Osteoblast (primary cell): ENCODE measurements at regions not wholly inside any gene's neighbourhood (a gene's known extent, or its start where the extent isn't known, plus 50 kb on each side); places are given as distances from the start of the nearest gene placed in this dataset.
"Not testable (repeated sequence)": the region's sequence is repeated elsewhere in the genome, so short reads cannot be mapped to it uniquely, and the experiment has no call there.

Source experiments
- DNase-seq: peaks from one replicate; pipeline ENCODE4 v3.0.0; 2011; ENCODE audit warnings: low spot score, mixed read lengths; ENCODE audit not compliant: insufficient read length; ENCODE audit errors: missing footprints
- H2AFZ ChIP-seq: 2 replicates; pipeline ENCODE4 v1.6.0; 2011; ENCODE audit warnings: mild to moderate bottlenecking, low read length
- H3K27ac ChIP-seq: 2 replicates; pipeline ENCODE4 v1.5.1; 2011; ENCODE audit warnings: mild to moderate bottlenecking, low read depth, low read length, moderate library complexity
- H3K27me3 ChIP-seq: 2 replicates; pipeline ENCODE4 v1.6.0; 2012; ENCODE audit warnings: mild to moderate bottlenecking, control low read depth, inconsistent platforms, low read length, moderate library complexity; ENCODE audit not compliant: insufficient read depth
- H3K36me3 ChIP-seq: 2 replicates; pipeline ENCODE4 v1.5.1; 2011; ENCODE audit warnings: mild to moderate bottlenecking, low read length, control low read depth, moderate library complexity; ENCODE audit not compliant: insufficient read depth
- H3K4me1 ChIP-seq: 2 replicates; pipeline ENCODE4 v1.5.1; 2011; ENCODE audit warnings: mild to moderate bottlenecking, low read length, control low read depth, moderate library complexity; ENCODE audit not compliant: insufficient read depth
- H3K4me2 ChIP-seq: 2 replicates; pipeline ENCODE4 v1.6.0; 2011; ENCODE audit warnings: mild to moderate bottlenecking, low read length; ENCODE audit not compliant: insufficient read depth
- H3K4me3 ChIP-seq: fragments of 200-600 bp; sonication (generic); 3 replicates; pipeline ENCODE4 v1.5.1; 2012; ENCODE audit warnings: mild to moderate bottlenecking, low read length, inconsistent platforms; ENCODE audit not compliant: insufficient read depth
- H3K79me2 ChIP-seq: 2 replicates; pipeline ENCODE4 v1.6.0; 2012; ENCODE audit warnings: mild to moderate bottlenecking, low read length, control low read depth, inconsistent platforms; ENCODE audit not compliant: insufficient read depth
- H3K9me3 ChIP-seq: 2 replicates; pipeline ENCODE4 v1.5.1; 2011; ENCODE audit warnings: low read depth, low read length, control low read depth
- H4K20me1 ChIP-seq: 2 replicates; pipeline ENCODE4 v1.6.0; 2012; ENCODE audit warnings: mild to moderate bottlenecking, low read length, control low read depth; ENCODE audit not compliant: insufficient read depth
- TF ChIP-seq, protein P1 (sequence below): IDR thresholded peaks from 2 replicates; pipeline ENCODE4 v1.5.1; 2011; ENCODE audit warnings: mild to moderate bottlenecking, low read depth, low read length, moderate library complexity; ENCODE audit errors: extremely low read depth

GRCh38 chr20:17822540-17823408, 123.0 kb downstream of the BANF2 start:
- Histone ChIP-seq H3K9me3 (no peaks in the 10 kb centered on the region), H3K36me3 (no peaks in the 10 kb centered on the region), H3K4me3 (no peak overlapping the region), H2AFZ (no peak overlapping the region), H3K79me2 (no peaks in the 10 kb centered on the region), H3K4me1 (peaks cover 12% of the 10 kb centered on the region), H3K27ac (no peak overlapping the region), H4K20me1 (no peaks in the 10 kb centered on the region), H3K4me2 (no peak overlapping the region), H3K27me3 (no peaks in the 10 kb centered on the region)
- DNase-seq, result no peak
- TF ChIP-seq, protein P1, sequence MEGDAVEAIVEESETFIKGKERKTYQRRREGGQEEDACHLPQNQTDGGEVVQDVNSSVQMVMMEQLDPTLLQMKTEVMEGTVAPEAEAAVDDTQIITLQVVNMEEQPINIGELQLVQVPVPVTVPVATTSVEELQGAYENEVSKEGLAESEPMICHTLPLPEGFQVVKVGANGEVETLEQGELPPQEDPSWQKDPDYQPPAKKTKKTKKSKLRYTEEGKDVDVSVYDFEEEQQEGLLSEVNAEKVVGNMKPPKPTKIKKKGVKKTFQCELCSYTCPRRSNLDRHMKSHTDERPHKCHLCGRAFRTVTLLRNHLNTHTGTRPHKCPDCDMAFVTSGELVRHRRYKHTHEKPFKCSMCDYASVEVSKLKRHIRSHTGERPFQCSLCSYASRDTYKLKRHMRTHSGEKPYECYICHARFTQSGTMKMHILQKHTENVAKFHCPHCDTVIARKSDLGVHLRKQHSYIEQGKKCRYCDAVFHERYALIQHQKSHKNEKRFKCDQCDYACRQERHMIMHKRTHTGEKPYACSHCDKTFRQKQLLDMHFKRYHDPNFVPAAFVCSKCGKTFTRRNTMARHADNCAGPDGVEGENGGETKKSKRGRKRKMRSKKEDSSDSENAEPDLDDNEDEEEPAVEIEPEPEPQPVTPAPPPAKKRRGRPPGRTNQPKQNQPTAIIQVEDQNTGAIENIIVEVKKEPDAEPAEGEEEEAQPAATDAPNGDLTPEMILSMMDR, result no peak

DNA sequence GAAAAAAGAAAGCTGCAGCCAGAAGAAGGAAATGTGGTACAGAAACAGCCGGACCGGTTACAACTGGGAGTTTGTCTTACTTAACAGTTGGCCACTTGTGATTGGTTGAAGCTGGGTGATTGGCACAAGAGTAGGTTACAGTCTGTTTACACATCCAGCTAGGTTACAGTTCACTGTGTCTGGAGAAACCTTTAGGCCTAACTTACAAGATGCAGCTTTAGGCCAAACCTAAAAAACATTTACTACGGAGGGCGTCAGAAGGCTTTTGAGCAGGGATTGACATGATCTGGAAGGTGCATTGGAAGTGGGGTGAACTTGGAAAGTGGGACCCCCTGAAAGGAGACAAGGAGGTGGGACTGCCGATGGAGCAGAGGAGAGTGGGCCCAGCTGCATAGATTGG, 122.3 kb downstream of the BANF2 start:
- DNase-seq, result no peak
- Histone ChIP-seq H2AFZ (no peak overlapping the region), H3K27ac (no peak overlapping the region), H4K20me1 (no peaks in the 10 kb centered on the region), H3K4me2 (no peak overlapping the region), H3K36me3 (no peaks in the 10 kb centered on the region), H3K4me3 (no peak overlapping the region), H3K27me3 (no peaks in the 10 kb centered on the region), H3K79me2 (no peaks in the 10 kb centered on the region), H3K4me1 (peaks cover 13% of the 10 kb centered on the region), H3K9me3 (no peaks in the 10 kb centered on the region)
- TF ChIP-seq, protein P1, result no peak

GRCh38 chr20:17821606-17822005, 121.8 kb downstream of the BANF2 start:
- not testable (repeated sequence) for H3K36me3 ChIP-seq, H3K4me2 ChIP-seq, H3K4me3 ChIP-seq, DNase-seq, H3K9me3 ChIP-seq, H2AFZ ChIP-seq, H3K79me2 ChIP-seq, H3K27me3 ChIP-seq, H3K27ac ChIP-seq, H4K20me1 ChIP-seq
- H3K4me1 ChIP-seq, result peaks cover 13% of the 10 kb centered on the region

DNA sequence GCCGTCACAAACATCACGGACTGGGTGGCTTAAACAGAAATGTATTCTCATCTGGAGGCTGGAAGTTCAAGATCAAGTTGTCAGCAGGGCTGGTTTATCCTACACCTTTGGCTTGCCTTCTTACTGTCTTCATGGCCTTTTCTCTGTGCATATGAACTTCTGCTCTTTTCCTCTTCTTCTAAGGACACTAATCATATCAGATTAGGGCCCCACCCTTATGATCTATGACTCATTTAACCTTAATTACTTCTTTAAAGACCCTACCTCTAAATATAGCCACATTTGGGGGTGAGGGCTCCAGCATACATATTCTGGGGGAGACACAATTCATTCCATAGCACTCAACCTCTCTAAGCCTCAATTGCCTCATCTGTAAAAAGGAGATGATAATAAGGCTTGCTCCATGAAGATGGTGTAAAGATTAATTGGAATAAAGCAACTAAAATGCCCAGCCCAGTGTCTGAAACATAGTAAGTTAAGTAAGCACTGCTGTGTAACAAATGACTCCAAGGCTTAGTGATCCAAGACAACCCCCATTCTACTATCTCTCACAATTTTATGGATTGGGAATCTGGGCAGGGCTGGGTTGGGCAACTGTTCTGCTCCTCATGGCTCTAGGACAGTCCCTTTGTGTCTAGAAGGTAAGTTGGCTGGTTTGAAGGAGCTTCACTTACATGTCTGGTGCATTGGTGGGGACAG, 119.8 kb downstream of the BANF2 start:
- Histone ChIP-seq H3K79me2 (no peaks in the 10 kb centered on the region), H4K20me1 (no peaks in the 10 kb centered on the region), H2AFZ (no peak overlapping the region), H3K27ac (no peak overlapping the region), H3K4me1 (peaks cover 3% of the 10 kb centered on the region), H3K9me3 (no peaks in the 10 kb centered on the region), H3K4me3 (no peak overlapping the region), H3K36me3 (no peaks in the 10 kb centered on the region), H3K27me3 (no peaks in the 10 kb centered on the region), H3K4me2 (no peak overlapping the region)
- DNase-seq, result no peak
- TF ChIP-seq, protein P1, result no peak
